NCI-H1048 (cell line): ENCODE measurements at regions not wholly inside any gene's neighbourhood (a gene's known extent, or its start where the extent isn't known, plus 50 kb on each side); places are given as distances from the start of the nearest gene placed in this dataset.

Experiments used
- DNase-seq: peaks from one replicate; lab custom pipeline; 2025; lab: John Stamatoyannopoulos, UW

DNA sequence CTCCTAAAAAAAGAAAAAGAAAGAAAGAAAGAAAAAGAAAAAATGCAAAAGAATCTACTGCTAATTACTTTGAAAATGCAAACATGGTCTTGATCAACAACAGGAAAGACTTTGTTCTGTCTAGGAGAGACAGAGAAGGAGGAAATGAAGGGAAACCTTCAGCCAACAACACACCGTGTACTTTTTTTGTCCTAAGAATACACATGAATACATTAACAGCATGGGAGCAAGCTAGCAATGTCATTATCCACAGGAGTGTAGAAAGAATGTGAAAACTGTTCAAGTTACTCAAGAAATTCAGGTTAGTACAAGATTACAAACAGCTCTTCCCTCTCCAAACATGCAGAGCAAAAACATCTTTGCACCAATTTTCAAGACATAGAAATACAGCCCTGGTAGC lies 326.3 kb downstream of the UBE3D start:
- DNase-seq = no peak

DNA sequence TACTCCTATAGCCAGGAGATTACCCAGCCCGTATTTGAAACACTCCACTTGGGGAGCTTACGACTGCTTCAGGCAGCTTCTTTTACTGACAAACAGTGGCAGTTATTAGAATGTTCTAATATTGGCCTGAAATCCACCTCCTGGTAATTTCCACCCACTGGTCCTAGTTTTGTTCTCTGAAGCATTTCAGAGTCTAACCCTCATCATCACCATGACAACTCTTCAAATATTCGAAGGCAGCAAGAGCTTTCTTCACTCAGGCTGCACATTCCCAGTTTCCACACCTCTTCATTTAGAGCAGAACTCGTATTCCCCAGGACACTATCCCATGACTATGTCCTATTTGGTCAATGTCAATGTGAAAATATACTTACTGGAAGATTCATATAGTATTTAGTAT lies 325.6 kb downstream of the UBE3D start:
- DNase-seq = no peak

DNA sequence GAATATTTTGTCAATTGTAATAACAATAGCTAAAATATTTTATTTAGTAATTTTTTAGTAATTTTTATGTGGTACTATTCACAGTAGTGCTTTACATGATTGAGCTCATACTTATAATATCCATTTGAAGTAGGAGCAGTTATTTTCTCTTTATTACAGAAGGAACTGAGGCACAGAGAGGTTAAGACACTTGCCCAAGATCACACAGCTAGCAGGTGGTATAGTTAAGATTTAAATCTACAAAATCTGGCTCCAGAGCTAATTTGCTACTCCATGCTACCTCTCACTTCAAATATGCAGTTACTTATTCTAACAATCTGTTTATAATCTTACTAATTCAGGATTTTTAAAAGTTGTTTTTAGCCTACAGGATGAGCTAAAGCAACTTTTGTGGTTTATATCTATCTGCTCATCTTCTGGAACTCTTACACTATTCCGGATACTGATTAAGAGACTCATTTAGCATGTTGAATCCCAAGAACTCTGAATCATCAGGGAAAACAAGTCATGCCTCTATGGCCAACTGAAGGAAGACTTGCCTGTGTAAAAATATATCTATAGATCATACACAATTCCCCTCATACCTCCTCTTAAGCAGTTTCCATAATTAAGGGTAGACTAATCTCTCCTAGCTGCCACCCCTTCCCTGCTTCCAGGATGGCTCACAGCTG lies 324.2 kb downstream of the UBE3D start:
- DNase-seq = no peak

DNA sequence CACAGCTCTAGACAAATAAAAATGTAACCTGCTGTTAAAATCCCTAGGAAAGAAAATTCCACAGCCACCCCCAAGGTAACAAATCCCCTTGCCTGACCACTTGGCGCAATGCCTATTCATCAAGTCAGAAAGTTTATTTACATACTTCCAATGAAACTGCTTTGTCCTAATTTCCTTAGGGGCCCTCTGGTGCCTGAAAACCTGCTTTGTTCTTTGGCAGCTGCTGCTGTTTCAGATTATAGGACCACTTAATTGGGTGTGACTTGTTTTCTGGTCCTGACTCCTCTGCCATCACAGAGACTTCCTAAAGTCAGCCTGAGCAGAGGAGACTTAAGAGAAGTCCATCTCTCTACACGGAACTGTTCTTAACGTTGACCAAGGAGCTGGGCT lies 323.6 kb downstream of the UBE3D start:
- peak; percentile 67 for DNase-seq

DNA sequence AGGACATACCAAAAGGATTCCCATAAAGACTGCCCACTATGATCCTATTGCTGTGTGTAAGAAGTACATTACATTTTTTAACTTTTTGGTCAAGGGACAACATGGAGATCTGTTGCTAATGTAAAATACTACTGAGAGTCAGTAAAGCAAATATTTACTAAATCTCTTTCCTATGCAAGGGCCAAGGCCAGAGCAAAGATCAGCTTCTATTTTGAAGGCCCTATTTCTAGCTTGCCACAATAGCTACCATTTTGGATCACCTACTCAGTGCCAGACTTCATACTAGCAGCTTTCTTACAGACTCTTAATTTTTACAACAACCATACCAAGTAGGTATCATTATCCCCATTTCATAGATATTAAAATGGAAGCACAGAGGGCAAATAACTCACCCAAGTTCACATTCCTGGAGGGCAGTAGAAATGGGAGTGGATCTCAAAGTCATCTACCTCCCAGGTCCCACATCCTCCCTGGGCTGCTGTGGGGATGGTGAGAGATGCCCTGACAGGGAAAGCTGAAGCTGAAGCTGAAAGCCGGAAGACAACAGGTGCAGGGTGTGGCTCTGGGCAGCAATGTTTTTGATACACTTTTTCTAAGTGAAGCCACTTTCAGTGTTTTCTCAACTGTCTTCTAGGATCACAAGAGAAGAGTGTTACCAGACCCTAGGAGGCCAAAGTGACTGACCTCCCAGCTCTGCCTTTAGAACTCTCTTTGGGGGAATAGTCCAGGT lies 321.2 kb downstream of the UBE3D start:
- DNase-seq = no peak

DNA sequence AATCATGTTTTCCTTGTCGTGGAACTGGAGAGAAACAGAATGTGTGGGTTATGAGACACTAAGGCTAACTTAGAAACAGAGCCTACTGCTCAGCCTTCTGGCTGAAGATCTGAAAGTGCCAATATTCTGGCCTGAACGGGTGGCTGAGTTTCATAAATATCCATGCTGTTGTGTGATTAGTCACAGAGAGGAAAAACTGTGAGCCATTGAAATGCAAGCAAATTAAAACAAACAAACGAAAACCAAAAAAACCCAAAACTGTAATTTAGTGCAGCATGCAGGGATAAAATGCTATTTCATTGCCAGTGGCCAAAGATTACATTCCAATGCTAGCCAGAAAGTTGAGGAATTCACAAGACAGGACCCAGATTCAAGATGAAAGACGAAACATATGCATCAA lies 315.1 kb downstream of the UBE3D start:
- no peak for DNase-seq

DNA sequence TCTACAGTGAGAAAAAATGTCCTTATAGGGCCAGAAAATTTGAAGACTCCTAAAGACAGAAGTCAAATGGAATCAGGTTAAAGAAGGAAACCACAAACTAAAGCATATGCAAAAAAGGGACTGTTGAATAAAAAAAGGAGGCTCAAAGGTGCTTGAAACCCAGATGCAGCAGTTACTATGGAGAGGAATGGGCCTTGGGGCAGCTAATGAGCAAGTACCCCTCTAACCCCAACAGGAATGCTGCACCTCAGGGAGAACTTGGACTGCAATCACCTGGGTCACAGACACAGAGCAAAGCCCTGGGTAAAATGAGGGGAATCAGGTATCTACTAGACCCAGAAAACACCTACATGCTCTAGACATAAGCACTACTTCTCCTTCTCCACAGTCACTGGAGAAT lies 313.9 kb downstream of the UBE3D start:
- DNase-seq = no peak

DNA sequence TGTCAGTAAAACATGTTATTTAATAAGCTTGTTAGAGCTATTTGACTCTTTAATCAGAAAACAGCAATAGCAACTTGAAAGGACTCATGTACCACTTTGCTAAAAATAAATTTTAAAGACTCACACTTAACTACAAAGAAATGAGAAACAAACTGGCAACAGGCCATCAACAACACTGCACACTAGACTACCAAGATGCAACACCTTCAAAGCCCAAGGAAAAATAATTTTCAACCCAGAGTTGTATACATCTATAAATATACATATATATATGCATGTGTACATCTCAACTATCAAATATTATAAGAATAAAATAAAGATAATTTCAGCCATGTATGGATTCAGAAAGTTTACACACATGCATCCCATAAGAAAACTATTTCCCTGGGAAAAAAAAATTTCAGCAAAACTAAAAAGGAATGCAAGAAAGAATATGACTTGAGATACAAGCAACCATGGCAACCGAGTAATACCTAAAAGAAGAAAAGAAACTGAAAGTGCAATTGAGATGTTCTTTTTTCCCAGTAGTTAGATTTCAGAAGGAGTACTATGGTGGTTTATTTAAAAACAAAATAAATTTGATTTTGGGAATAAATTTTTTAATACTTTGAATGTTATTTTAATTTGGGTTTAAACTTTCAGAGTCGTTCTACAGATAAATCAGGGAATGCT lies 303.8 kb downstream of the UBE3D start:
- no peak for DNase-seq

DNA sequence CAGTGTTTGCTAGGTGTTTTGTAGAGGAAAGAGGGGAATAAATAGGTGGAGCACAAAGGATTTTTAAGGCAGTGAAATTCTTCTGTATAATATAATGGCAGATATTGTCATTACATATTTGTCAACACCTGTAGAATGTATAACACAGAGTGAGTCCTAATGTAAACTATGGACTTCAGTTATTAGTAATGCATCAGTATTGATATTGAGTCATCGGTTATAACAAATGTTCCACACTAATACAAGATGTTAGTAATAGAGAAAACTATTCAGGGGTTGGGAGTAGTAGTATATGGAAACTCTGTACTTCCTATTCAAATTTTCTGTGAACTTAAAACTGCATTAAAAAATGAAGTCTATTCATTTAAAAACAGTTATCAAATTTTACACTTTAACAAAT lies 299.2 kb downstream of the UBE3D start:
- DNase-seq = no peak

DNA sequence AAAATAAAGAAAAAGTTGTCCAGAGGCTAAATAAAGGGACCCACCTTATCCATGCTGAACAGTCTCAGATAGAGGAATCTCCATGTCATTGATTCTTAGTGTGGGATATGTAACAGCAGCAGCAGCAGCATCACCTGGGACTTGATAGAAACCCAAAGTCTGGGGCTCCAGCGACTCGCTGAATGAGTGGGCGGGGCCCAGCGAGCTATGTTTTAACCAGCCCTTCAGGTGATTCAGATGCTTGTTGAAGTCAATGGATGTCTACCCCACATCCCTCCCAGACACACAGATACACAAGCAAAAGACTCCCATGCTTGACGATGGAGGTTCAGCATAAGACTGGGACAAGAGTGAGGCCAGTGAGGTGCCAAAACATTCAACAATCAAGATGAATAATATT lies 298.6 kb downstream of the UBE3D start:
- no peak for DNase-seq

DNA sequence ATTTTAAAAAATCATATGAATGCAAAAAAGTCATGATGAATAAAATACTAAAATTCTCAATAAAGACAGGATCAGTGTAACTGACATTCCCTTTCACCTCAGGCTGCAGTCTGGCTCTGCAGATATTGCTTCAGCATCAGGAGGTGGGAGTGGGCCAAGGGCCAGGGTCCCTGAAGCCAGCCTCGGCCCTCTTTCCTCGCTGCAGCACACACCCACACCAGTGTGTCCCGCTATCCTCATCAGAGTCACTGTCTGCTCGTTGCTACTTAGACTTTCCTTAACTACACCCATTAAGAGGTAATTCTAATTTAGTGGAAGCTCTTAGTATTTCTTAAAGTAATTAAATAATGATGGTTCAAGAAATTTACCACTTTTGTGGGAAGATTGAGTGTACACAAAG lies 298.2 kb downstream of the UBE3D start:
- no peak for DNase-seq

DNA sequence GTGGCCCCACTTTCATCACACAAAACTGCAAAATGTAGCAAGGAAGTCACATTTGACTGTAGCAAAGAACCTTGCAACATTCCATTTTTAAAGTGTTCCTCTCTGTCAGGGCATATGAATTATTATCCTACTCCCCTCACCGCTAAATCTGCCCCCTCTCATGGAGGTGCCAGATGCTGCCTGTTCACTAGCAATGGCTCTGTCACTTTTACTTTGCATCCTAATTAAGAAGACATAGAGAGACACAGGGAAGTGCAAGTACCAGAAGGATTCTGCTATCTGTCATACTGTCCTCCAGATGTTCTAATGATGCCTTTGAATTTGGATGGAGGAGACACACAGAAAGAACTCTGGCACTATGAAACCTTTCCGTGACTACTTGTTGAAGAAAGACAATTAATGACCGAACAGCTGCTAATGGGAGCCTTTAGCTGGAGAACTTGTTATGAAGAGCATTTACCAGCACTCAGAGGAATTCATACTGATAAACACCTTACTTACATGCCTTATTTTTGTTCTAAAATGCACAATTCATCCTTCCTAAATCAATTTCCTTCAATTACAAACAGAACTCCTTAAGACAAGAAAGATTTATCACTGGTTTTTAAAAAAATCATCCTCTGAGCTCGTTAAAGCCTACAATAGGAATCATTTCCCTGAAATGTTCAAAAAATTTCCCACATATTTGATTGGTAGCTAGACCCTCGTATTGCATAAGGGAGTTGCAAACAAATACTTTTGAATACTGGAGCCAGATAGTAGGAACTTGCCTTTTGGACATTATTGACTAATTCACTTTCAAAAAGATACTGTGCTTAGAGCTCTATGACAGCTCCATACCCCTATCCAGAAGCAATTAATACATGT lies 292.6 kb downstream of the UBE3D start:
- no peak for DNase-seq

DNA sequence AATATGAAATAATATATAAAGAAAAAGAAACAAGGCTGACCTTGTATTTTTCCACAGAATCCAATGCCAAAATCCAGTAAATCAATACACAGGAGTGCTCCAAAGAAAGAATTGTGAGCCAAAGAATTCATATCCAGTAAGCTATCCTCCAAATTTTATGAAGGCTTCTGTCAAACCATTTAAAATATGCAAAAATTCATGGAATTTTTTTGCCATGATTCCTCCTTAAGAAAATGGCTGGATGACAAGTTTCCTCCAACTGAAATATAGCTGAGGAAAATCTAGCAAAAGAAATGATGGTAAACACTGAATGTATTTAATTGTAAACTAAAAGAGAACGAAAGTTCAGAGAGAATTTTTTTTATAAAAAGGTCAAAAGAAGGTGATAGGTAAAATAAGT lies 290.3 kb downstream of the UBE3D start:
- no peak for DNase-seq

DNA sequence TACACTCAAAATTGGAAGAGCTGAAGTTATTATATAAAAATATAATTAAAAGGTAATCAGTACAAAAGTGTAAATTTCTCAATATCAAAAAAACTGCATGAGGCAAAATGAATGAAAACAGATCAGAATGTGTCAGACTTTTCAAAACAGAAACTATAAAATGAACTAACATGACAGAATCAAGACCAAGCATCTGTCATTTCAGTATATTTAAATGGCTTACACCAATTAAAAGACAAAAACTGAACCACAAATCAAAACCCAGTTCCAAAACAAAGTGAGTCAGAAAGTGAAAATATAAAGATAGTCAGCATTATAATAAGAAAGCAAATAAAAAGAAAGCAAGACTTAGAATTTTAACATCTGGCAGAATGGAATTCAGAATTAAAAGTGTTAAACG lies 289.7 kb downstream of the UBE3D start:
- DNase-seq = no peak

DNA sequence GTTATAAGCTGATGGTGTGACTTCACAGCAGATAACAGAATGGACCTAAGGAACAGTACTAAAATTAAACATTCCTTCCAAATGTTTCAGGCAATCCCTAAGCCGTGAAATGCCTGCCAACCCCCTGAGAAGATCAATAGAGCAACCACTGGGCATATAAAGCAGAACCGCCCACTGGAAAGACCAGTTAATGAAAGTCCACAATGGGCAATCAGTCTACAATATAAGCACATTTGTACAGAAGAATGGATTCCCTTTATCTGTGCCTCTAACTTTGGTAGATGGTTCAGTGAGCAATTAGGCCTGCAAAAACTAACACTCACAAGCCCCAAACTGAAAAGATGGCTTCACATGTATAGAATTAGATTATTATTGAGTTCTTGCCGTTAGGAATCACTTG lies 286.6 kb downstream of the UBE3D start:
- no peak for DNase-seq

DNA sequence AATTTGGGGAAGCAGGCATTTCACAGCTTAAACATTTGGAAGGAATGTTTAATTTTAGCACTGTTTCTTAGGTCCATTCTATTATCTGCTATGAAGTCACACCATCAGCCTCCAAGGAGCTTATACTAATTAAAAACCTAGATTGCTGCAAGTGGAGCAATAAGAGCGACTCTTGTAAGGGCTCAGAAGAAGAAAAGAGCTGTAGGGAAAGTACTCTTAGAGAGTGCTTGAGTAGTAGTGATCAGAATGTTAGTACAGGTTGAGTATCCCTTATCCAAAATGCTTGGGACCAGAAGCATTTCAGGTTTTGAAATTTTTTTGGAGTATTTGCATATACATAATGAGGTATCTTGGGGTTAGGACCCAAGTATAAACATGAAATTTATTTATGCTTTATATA lies 285.3 kb downstream of the UBE3D start:
- no peak for DNase-seq

DNA sequence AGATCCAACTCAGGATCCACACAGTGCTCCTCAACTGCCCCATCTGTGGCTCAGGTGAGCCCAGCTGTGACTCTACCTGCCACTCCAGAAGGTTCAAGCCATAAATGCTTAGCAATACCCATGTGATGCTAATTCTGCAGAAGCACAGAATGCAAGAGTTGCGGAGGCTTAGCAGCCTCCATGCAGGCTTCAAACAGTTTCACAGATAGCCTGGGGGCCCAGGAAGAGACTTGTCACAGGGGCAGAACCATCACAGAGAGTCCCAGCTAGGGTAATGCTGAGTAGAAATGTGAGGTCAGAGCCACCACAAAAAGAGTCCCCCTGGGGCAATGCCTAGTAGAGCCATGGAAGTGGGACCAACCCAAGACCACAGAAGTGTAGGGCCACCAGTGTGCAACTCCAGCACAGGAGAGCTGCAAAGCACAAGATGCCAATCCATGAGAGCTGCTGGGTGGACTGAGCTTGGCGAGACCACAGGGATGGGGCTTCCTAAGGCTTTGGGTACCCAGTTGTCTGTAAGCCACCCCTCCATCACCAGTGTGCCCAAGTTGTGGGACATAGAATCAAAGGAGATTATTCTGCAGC lies 283.9 kb downstream of the UBE3D start:
- DNase-seq = no peak

DNA sequence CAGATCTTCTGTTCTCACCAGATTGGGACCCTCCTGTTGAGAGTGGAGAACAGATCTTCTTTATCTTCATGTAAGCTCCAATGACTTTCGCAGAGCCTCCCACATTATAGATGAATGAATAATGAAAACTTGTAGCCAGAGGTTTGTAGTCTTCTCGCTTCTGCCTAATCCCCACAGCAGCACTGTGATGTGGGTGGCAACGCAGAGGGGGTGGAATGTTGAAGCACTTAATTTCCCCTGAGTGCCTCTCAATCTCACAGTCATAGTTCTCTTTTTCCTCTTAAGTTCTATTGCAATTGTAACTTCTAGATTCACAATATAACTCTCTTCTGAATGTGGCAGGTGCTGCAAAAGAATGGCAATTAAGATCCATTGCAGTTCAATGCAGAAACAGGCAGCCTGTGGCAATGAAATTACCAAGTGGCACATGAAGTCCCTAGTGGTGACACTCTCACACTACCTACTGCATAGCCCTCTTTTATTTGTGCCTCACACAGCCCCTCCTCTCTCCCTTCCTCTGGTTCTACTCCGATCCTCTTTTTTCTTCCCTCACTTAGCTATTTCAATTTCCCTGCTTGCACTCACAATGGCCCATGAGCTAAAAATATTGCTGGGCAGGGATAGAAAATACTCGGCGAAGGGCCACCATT lies 281.9 kb downstream of the UBE3D start:
- DNase-seq = no peak

DNA sequence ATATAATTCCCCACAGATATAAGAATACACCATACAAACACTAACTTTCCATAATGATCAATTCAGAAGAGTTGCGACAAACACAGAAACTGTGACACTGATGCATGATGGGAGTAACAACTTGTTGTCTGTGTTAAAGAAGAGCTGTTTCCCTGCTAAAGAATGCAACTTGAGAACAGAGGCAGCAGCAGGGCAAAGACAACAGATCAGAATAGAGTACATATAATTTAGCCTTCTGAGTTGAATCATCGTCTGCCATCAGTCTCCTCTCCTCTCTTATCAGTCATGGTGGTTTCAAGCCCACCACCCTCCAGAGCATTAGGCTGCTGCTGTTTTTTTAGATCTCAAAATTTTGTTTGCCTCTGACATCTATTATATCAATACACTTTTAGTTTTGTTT lies 280.4 kb downstream of the UBE3D start:
- DNase-seq = no peak

DNA sequence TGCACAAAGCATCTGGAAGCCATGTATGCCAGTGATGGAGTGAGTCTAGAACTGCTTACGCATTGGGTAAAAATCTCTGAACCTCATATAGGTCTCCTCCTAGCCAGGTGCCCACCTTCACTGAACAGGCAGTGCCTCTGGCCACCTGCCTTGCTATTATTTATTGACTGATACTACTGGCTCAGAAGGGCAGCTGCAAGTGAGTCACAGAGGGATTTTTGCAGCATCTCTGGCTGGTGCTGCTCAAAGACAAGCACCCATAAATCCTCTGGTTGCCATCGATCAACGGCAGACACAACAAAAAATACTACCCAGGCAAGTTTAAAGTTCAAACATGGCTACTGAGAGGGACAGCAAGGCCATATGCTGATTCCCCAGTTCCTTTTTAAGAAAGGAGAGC lies 279.4 kb downstream of the UBE3D start:
- DNase-seq = no peak

DNA sequence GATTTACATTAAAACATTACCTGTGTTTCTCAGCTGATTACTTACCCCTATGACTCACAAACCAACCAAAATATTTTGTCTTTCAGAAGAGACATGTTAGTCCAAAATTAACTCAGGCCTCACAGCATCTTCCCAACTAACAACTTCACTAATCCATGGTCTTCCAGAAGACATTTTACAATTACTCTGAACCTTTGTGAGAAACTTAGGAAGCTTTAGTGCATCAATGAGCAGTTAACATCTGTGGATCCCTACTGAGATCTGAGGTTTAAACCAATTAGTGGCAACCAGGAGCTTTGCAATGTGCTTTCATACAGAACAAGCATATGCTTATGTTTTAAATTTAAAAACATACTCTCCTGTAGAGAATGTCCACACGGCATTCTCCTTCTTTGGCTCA lies 269.7 kb downstream of the UBE3D start:
- no peak for DNase-seq

DNA sequence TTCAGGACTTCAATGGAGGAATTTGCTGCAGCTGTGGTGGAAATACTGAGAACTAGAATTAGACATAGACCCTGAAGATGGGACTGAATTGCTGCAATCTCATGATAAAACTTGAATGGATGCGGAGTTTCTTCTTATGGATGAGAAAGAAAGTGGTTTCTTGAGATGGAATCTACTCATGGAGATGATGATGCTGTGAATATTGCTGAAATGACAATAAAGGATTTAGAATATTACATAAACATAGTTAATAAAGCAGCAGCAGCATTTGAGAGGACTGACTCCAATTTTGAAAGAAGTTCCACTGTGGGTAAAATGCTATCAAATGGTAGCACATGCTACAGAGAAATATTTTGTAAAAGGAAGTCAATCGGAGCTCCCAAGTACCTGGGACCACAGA lies 264.6 kb downstream of the UBE3D start:
- DNase-seq = no peak
